GM12873 (cell line): ENCODE measurements at regions not wholly inside any gene's neighbourhood (a gene's known extent, or its start where the extent isn't known, plus 50 kb on each side); places are given as distances from the start of the nearest gene placed in this dataset.
A peak's percentile ranks its signal among the peaks of the same experiment; 100 is the strongest.

ENCODE experiments used
- TF ChIP-seq, protein P1 (sequence below): IDR thresholded peaks from 2 replicates; pipeline ENCODE4 v1.5.1; 2012; ENCODE audit warnings: low read depth, mild to moderate bottlenecking, moderate library complexity, low read length, control low read depth; ENCODE audit not compliant: insufficient read depth; ENCODE audit errors: missing control alignments

DNA sequence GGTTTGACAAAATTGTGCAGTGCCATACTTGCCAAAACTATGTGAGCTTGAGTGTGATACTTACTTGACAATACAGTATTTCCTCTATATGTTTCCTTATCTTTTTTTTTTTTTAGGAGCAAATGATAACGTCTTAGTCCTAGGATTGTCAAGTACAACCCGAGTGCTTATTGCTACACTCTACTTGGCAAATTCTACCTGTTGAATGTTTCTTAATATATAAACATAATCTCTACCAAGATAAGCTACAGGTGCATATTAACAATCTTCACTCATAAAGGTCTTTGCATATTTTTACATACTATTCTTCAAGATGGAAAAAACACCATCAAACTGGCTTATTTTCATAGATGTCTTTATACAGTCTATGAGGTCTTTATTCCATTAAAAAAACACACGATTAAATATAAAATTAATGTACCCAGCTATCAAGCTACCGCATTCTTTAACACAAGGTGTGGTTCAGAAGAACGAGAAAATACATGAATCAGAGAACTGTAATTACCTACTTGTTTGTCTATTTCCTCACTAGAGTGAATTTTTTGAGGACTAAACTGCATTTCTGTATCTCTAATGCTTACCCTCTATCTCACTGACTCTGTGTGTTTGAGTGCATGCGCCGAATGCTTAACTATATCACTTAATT, 76.1 kb upstream of the PDSS1 start:
- TF ChIP-seq, protein P1, sequence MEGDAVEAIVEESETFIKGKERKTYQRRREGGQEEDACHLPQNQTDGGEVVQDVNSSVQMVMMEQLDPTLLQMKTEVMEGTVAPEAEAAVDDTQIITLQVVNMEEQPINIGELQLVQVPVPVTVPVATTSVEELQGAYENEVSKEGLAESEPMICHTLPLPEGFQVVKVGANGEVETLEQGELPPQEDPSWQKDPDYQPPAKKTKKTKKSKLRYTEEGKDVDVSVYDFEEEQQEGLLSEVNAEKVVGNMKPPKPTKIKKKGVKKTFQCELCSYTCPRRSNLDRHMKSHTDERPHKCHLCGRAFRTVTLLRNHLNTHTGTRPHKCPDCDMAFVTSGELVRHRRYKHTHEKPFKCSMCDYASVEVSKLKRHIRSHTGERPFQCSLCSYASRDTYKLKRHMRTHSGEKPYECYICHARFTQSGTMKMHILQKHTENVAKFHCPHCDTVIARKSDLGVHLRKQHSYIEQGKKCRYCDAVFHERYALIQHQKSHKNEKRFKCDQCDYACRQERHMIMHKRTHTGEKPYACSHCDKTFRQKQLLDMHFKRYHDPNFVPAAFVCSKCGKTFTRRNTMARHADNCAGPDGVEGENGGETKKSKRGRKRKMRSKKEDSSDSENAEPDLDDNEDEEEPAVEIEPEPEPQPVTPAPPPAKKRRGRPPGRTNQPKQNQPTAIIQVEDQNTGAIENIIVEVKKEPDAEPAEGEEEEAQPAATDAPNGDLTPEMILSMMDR: no peak

GRCh38 chr10:26621889-26622711, 75.4 kb upstream of the PDSS1 start:
- TF ChIP-seq, protein P1: no peak

GRCh38 chr10:26622891-26623290, 74.6 kb upstream of the PDSS1 start:
- TF ChIP-seq, protein P1: no peak

DNA sequence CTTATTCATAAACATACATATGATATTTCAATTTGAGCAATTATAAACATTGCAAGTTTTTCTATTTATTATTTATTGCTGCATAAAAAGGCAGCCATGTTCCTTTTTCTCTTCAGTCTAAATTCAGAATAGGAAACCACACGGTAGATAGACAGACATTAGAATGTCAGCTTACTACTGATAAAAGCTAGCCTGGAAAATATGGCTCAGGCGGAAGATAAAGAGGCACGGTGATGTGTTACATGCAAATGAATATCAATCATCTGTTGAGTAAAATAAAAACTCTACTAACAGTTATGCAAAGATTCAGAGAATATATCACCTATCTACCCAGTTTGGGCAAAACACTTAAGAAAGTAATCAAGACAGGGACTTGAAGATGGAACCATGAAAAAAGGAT, 73.5 kb upstream of the PDSS1 start:
- TF ChIP-seq, protein P1: no peak

GRCh38 chr10:26626066-26626465, 71.4 kb upstream of the PDSS1 start:
- TF ChIP-seq, protein P1: no peak

DNA sequence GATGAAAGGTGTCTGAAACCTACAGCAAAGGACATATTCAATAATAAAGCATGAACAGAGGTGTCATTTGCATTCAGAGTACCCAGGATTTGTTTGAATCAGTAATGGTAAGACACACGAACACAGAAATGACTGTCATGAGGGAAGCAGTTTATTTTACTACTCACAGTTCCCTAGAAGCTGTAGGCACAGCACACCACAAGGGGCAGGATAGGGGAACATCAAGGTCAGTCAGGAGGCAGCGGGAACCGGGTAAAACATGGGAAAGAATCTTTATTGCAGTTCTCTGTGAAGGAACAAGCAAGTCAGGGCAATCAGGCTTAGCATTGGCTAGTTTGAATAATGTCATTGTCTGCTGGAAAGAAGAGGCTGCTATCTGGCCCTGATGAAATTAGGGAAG, 70.2 kb upstream of the PDSS1 start:
- TF ChIP-seq, protein P1: peak; percentile 9

DNA sequence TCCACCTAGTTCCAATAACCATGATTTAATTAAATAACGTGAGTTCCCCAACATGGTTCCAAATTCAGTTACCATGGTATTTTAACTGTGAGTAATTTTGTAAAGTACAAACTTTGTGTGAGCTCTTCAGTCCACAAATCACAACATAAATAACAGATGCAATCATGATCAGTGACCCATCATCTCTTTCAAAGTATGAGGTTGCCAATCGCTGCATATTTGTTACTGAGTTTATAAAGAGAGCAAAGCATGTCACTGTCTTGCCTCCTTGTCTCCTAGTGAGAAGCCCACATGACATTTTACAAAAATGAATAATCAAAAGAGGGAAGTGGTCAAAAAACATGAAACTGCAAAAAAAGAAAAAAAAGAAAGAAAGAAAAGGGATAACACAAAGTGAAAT, 69.1 kb upstream of the PDSS1 start:
- TF ChIP-seq, protein P1: no peak
